K562 (cell line): ENCODE measurements at regions not wholly inside any gene's neighbourhood (a gene's known extent, or its start where the extent isn't known, plus 50 kb on each side); places are given as distances from the start of the nearest gene placed in this dataset.

ENCODE experiments used
- ATAC-seq: fragments of 200-7000 bp; cut with Tn5 transposase; 3 replicates; pipeline ENCODE4 v1.9.1; 2020; ENCODE audit warnings: moderate library complexity
- BruUV-seq: library from RNA; stranded (reverse); fragments of 400-500 nt; replicated peaks from 2 replicates; lab custom pipeline; 2021; lab: Mats Ljungman, UMichigan
- CTCF ChIA-PET: fragments of 300-600 bp; formaldehyde crosslinking; extraction: SDS; loops from one replicate; lab custom pipeline; 2021; ENCODE audit warnings: low intra/inter-chr PET ratio; lab: Yijun Ruan, JAX
- POLR2A ChIA-PET: fragments of 300-600, 350-650 bp; sonication (Branson Sonifier 250); formaldehyde crosslinking; extraction: SDS; loops from one replicate; lab custom pipeline; 2021; ENCODE audit warnings: antibody characterized with exemption, inconsistent platforms; lab: Yijun Ruan, JAX
- DNase-seq, 4 experiments: peaks; one replicate each; pipeline versions ENCODE4 v3.0.0 to v3.0.0-alpha.2; 2011 to 2018; ENCODE audit warnings: low spot score in 3 of 4, mixed read lengths in 3 of 4; ENCODE audit errors: extremely low read depth in 1 of 4
- FAIRE-seq: peaks from 2 replicates; lab custom pipeline; 2011; peaks lifted over from hg19 to GRCh38; lab: Jason Lieb, UNC
- H2AFZ ChIP-seq: 2 replicates; pipeline ENCODE4 v1.6.0; 2011; ENCODE audit warnings: low read depth, low read length, control low read depth, inconsistent platforms
- H3K27ac ChIP-seq: fragments of 200-600 bp; 3 replicates; pipeline ENCODE4 v1.8.0; 2011; ENCODE audit warnings: low read depth, mild to moderate bottlenecking, control low read depth, inconsistent platforms, low read length, moderate library complexity, mixed read lengths; ENCODE audit errors: extremely low read depth
- H3K27me3 ChIP-seq, 2 experiments: fragments of 300-600 bp in 1 of 2; 2 replicates in 1 of 2; 3 replicates in 1 of 2; pipeline versions ENCODE4 v1.6.0 to v1.8.0; 2011; ENCODE audit warnings: inconsistent platforms in 2 of 2, low read length in 2 of 2, mild to moderate bottlenecking in 1 of 2, mixed read lengths in 1 of 2, moderate library complexity in 1 of 2; ENCODE audit not compliant: control insufficient read depth in 2 of 2, insufficient read depth in 2 of 2
- H3K36me3 ChIP-seq: fragments of 300-600 bp; 3 replicates; pipeline ENCODE4 v1.8.0; 2011; ENCODE audit warnings: mild to moderate bottlenecking, low read length, inconsistent platforms; ENCODE audit not compliant: control insufficient read depth, insufficient read depth
- H3K4me1 ChIP-seq, 2 experiments: fragments of 200-600 bp in 1 of 2; replicated peaks in 1 of 2; 2 replicates in 1 of 2; 3 replicates in 1 of 2; pipeline versions ENCODE4 v1.5.1 to v1.8.0; 2011; ENCODE audit warnings: inconsistent platforms in 2 of 2, low read length in 2 of 2, mild to moderate bottlenecking in 1 of 2, mixed read lengths in 1 of 2, moderate library complexity in 1 of 2; ENCODE audit not compliant: control insufficient read depth in 2 of 2, insufficient read depth in 2 of 2
- H3K4me2 ChIP-seq: 2 replicates; pipeline ENCODE4 v1.6.1; 2011; ENCODE audit warnings: low read length, control low read depth, inconsistent platforms, mixed read lengths; ENCODE audit not compliant: insufficient read depth
- H3K4me3 ChIP-seq: fragments of 200-600 bp; sonication (generic), shearing (Covaris generic); 2 replicates; pipeline ENCODE4 v1.5.1; 2016; ENCODE audit warnings: control low read depth, inconsistent platforms
- H3K79me2 ChIP-seq: fragments of 200-600 bp; 3 replicates; pipeline ENCODE4 v1.8.0; 2011; ENCODE audit warnings: low read length, inconsistent platforms; ENCODE audit not compliant: control insufficient read depth, insufficient read depth
- H3K9ac ChIP-seq, 2 experiments: 2 replicates each; pipeline versions ENCODE4 v1.6.0 to v1.6.1; 2011; ENCODE audit warnings: low read depth in 2 of 2, low read length in 2 of 2, control low read depth in 1 of 2, inconsistent platforms in 1 of 2, mild to moderate bottlenecking in 1 of 2, mixed read lengths in 1 of 2; ENCODE audit not compliant: insufficient read depth in 1 of 2
- H3K9me1 ChIP-seq: one replicate; pipeline ENCODE4 v1.6.0; 2011; ENCODE audit warnings: inconsistent platforms, mild to moderate bottlenecking, low read length, moderate library complexity; ENCODE audit not compliant: control insufficient read depth, insufficient read depth
- H3K9me3 ChIP-seq: replicated peaks from 2 replicates; pipeline ENCODE4 v1.5.1; 2011; ENCODE audit warnings: low read depth, low read length, inconsistent platforms; ENCODE audit not compliant: control insufficient read depth, insufficient read depth
- H4K20me1 ChIP-seq: replicated peaks from 2 replicates; pipeline ENCODE4 v1.6.1; 2011; ENCODE audit warnings: low read length, inconsistent platforms, mixed read lengths; ENCODE audit not compliant: control insufficient read depth, insufficient read depth
- POLR2B ChIP-seq: fragments of 450-650 bp; IDR thresholded peaks from 2 replicates; pipeline ENCODE4 v1.6.1; 2018; ENCODE audit warnings: low read depth; ENCODE audit not compliant: partially characterized antibody
- ZFP36 ChIP-seq: fragments of 150-350 bp; IDR thresholded peaks from 2 replicates; pipeline ENCODE4 v1.6.1; 2018; ENCODE audit warnings: low read length, low read depth; ENCODE audit not compliant: partially characterized antibody
- ZNF316 ChIP-seq: fragments of 450-650 bp; IDR thresholded peaks from 2 replicates; pipeline ENCODE4 v1.6.1; 2016
- ZNF778 ChIP-seq: fragments of 450-650 bp; formaldehyde crosslinking; IDR thresholded peaks from 2 replicates; pipeline ENCODE4 v1.4.0; 2020; ENCODE audit warnings: mild to moderate bottlenecking, moderate library complexity
- WGBS: fragments of 100-300 bp; shearing (Covaris generic); methylation state at CpG from one replicate; pipeline ENCODE4 v1.1.6; 2016; ENCODE audit warnings: low coverage, mixed read lengths; ENCODE audit not compliant: insufficient coverage; ENCODE audit errors: missing lambda C conversion rate; 5-methylcytosine and 5-hydroxymethylcytosine counted together
- in situ Hi-C: fragments of 300-500 bp; cut with MboI; formaldehyde crosslinking; loops from 4 replicates; pipeline ENCODE4 v1.15.0; 2018; ENCODE audit warnings: inconsistent platforms, mixed read lengths
- intact Hi-C: fragments of 100-400 bp; cut with micrococcal nuclease; formaldehyde crosslinking; loops from 2 replicates; pipeline ENCODE4 v1.14.2; 2022

- no peaks in the 10 kb centered on the region for H3K9me1 ChIP-seq
- CTCF ChIA-PET, result no interaction called here
Observed at GRCh38 chr10:78360284-78360683, 326.6 kb downstream of the RPS24 start.

GRCh38 chr10:78361031-78361430 lies 327.4 kb downstream of the RPS24 start:
- no TSS peak for BruUV-seq
- no peak overlapping the region for H2AFZ ChIP-seq
- in situ Hi-C loops, result no loop called here
- FAIRE-seq, result no peak
- ChIA-PET CTCF (no interaction called here), POLR2A (interaction anchor here (1.1 kb wide), 1 partner anchor 15 kb away, joined by 4 read pairs; no protein-coding TSS in a partner anchor)
- no peak overlapping the region for H3K27ac ChIP-seq
- no peaks in the 10 kb centered on the region for H3K9me1 ChIP-seq
- DNase-seq, result no peak
- no peak overlapping the region for H3K4me2 ChIP-seq
- H4K20me1 ChIP-seq, result peaks cover 23% of the 10 kb centered on the region
- H3K4me3 ChIP-seq, result no peak overlapping the region
- H3K79me2 ChIP-seq, result no peaks in the 10 kb centered on the region
- ATAC-seq, result no peak
- intact Hi-C loops, result no loop called here
- no peaks in the 10 kb centered on the region for H3K9me3 ChIP-seq
- TF ChIP-seq ZNF316, result no peak
- no peak for TF ChIP-seq ZNF778 (CRISPR knock-in tag)
- H3K36me3 ChIP-seq, result no peaks in the 10 kb centered on the region
- H3K4me1 ChIP-seq, result no peaks in the 10 kb centered on the region
- 0% methylated on average over 3 of the region's 3 CpGs for WGBS
- H3K27me3 ChIP-seq, result peaks cover 32 to 79% of the 10 kb centered on the region in 2 experiments
- no peak overlapping the region for H3K9ac ChIP-seq

More at GRCh38 chr10:78360284-78360683, 326.6 kb downstream of the RPS24 start:
- Histone ChIP-seq H3K79me2 (no peaks in the 10 kb centered on the region), H3K36me3 (no peaks in the 10 kb centered on the region), H3K9me3 (no peaks in the 10 kb centered on the region; the same call in 1 of the 2 replicates), H4K20me1 (peaks cover 17% of the 10 kb centered on the region), H3K4me3 (no peak overlapping the region), H3K4me1 (no peaks in the 10 kb centered on the region), H3K9ac (no peak overlapping the region), H3K27ac (no peak overlapping the region), H2AFZ (no peak overlapping the region), H3K27me3 (peaks cover 28 to 77% of the 10 kb centered on the region in 2 experiments), H3K4me2 (no peak overlapping the region)
- intact Hi-C loops, result no loop called here
- no peak for FAIRE-seq
- BruUV-seq, result no TSS peak
- DNase-seq, result no peak
- 2% methylated on average over 6 of the region's 6 CpGs for WGBS
- in situ Hi-C loops, result no loop called here
- no peak for ATAC-seq
- TF ChIP-seq POLR2B (no peak), ZFP36 (peak; percentile 92)
- POLR2A ChIA-PET, result interaction anchor here (1.1 kb wide), 1 partner anchor 16 kb away, joined by 4 read pairs; no protein-coding TSS in a partner anchor
